ENCODE measurements at regions not wholly inside any gene's neighbourhood (a gene's known extent, or its start where the extent isn't known, plus 50 kb on each side); places are given as distances from the start of the nearest gene placed in this dataset.
"Not testable (repeated sequence)": the region's sequence is repeated elsewhere in the genome, so short reads cannot be mapped to it uniquely, and the experiment has no call there.

- DNase-seq (ENCODE audit: low read depth in 2 of 2) = no peak
These were observed 354.7 kb downstream of the CDC5L start for GRCh38 chr6:44742201-44742600.

GRCh38 chr6:44742828-44743372, 355.4 kb downstream of the CDC5L start:
- no peak for DNase-seq (ENCODE audit: low read depth in 2 of 2)

GRCh38 chr6:44760116-44760515, 372.6 kb downstream of the CDC5L start:
- not testable (repeated sequence) for DNase-seq (ENCODE audit: low read depth in 2 of 2)

- no peak for DNase-seq (ENCODE audit: low read depth in 2 of 2)
These were observed 373.5 kb downstream of the CDC5L start for GRCh38 chr6:44761046-44761445.

GRCh38 chr6:44762496-44762895, 375.0 kb downstream of the CDC5L start:
- DNase-seq (ENCODE audit: low read depth in 2 of 2) = no peak

- no peak for DNase-seq (ENCODE audit: low read depth in 2 of 2)
These were observed 384.3 kb downstream of the CDC5L start for GRCh38 chr6:44771647-44772415.

GRCh38 chr6:44772838-44773237, 385.3 kb downstream of the CDC5L start:
- no peak for DNase-seq (ENCODE audit: low read depth in 2 of 2)

- DNase-seq (ENCODE audit: low read depth in 2 of 2) = no peak
These were observed 387.6 kb downstream of the CDC5L start for GRCh38 chr6:44775121-44775520.

- no peak for DNase-seq (ENCODE audit: low read depth in 2 of 2)
These were observed 388.8 kb downstream of the CDC5L start for GRCh38 chr6:44776344-44776743.

- DNase-seq (ENCODE audit: low read depth in 2 of 2) = no peak
These were observed 391.0 kb downstream of the CDC5L start for GRCh38 chr6:44778513-44778912.

Data from stimulated activated CD8-positive, alpha-beta memory T cell treated with anti-CD3 and anti-CD28 coated beads, Interleukin-15, amount 100 ng/mL, for 4 hours (primary cell).